GM12874 (cell line): ENCODE measurements at regions not wholly inside any gene's neighbourhood (a gene's known extent, or its start where the extent isn't known, plus 50 kb on each side); places are given as distances from the start of the nearest gene placed in this dataset.

Source experiments
- TF ChIP-seq, protein P1 (sequence below): IDR thresholded peaks from 2 replicates; pipeline ENCODE4 v1.5.1; 2011; ENCODE audit warnings: low read depth, mild to moderate bottlenecking, control low read depth, low read length, moderate library complexity; ENCODE audit not compliant: insufficient read depth

- TF ChIP-seq, protein P1, sequence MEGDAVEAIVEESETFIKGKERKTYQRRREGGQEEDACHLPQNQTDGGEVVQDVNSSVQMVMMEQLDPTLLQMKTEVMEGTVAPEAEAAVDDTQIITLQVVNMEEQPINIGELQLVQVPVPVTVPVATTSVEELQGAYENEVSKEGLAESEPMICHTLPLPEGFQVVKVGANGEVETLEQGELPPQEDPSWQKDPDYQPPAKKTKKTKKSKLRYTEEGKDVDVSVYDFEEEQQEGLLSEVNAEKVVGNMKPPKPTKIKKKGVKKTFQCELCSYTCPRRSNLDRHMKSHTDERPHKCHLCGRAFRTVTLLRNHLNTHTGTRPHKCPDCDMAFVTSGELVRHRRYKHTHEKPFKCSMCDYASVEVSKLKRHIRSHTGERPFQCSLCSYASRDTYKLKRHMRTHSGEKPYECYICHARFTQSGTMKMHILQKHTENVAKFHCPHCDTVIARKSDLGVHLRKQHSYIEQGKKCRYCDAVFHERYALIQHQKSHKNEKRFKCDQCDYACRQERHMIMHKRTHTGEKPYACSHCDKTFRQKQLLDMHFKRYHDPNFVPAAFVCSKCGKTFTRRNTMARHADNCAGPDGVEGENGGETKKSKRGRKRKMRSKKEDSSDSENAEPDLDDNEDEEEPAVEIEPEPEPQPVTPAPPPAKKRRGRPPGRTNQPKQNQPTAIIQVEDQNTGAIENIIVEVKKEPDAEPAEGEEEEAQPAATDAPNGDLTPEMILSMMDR, result no peak
These were observed 379.6 kb downstream of the MLLT3 start for GRCh38 chr9:20242510-20243189.

GRCh38 chr9:20240498-20240897, 381.8 kb downstream of the MLLT3 start:
- TF ChIP-seq, protein P1, result no peak

- TF ChIP-seq, protein P1, result no peak
These were observed 383.4 kb downstream of the MLLT3 start for GRCh38 chr9:20238921-20239320.

DNA sequence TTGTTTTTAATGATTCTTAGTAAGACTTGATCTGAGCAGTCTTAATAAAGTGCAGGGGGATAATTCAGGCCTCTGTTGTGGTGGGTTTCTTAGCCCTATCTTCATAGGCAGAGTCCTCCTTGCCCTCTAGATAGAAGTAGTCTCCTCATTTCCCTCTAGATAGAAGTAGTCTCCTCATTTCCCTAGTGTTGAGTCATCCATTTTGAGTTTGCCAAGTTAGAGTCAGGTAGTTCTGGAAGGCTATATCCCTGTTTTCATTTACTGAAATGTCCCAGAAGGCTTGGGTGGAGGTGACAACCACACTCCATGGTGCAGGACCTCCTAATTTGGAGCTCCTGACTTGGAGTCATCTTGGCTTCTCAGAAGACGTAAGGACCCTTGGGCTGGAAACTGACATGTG, 384.6 kb downstream of the MLLT3 start:
- TF ChIP-seq, protein P1, result no peak

GRCh38 chr9:20236676-20237075, 385.6 kb downstream of the MLLT3 start:
- TF ChIP-seq, protein P1, result no peak

- TF ChIP-seq, protein P1, result no peak
These were observed 394.2 kb downstream of the MLLT3 start for GRCh38 chr9:20228096-20228495.

GRCh38 chr9:20227166-20227874, 395.0 kb downstream of the MLLT3 start:
- TF ChIP-seq, protein P1, result no peak
